H9 (cell line): ENCODE measurements at regions not wholly inside any gene's neighbourhood (a gene's known extent, or its start where the extent isn't known, plus 50 kb on each side); places are given as distances from the start of the nearest gene placed in this dataset.

ENCODE experiments used
- DNase-seq: peaks from one replicate; pipeline ENCODE4 v3.0.0-alpha.2; 2017
- H2AFZ ChIP-seq: one replicate; pipeline ENCODE4 v1.6.1; 2013; ENCODE audit warnings: mild to moderate bottlenecking, low read length, control low read depth, moderate library complexity
- H2AK5ac ChIP-seq: 2 replicates; pipeline ENCODE4 v1.6.1; 2013; ENCODE audit warnings: low read length, control low read depth, mixed read lengths; ENCODE audit not compliant: insufficient read length
- H2BK120ac ChIP-seq: one replicate; pipeline ENCODE4 v1.6.1; 2013; ENCODE audit warnings: low read depth, mild to moderate bottlenecking, low read length, control low read depth, inconsistent platforms; ENCODE audit not compliant: poor library complexity, severe bottlenecking
- H2BK12ac ChIP-seq: 2 replicates; pipeline ENCODE4 v1.6.1; 2013; ENCODE audit warnings: low read length, control low read depth, mixed read lengths, low read depth; ENCODE audit not compliant: insufficient read length
- H2BK15ac ChIP-seq: 2 replicates; pipeline ENCODE4 v1.6.1; 2013; ENCODE audit warnings: low read depth, low read length, control low read depth
- H2BK20ac ChIP-seq: one replicate; pipeline ENCODE4 v1.6.1; 2013; ENCODE audit warnings: low read depth, mild to moderate bottlenecking, low read length, control low read depth, inconsistent platforms; ENCODE audit not compliant: poor library complexity, severe bottlenecking
- H2BK5ac ChIP-seq: 2 replicates; pipeline ENCODE4 v1.6.1; 2013; ENCODE audit warnings: low read length, control low read depth, mixed read lengths; ENCODE audit not compliant: insufficient read length
- H3K14ac ChIP-seq: 2 replicates; pipeline ENCODE4 v1.6.1; 2013; ENCODE audit warnings: low read length, control low read depth; ENCODE audit not compliant: insufficient read depth
- H3K18ac ChIP-seq: 2 replicates; pipeline ENCODE4 v1.6.1; 2013; ENCODE audit warnings: low read depth, mild to moderate bottlenecking, mixed read lengths, low read length, control low read depth; ENCODE audit not compliant: insufficient read length
- H3K23ac ChIP-seq: 2 replicates; pipeline ENCODE4 v1.6.1; 2013; ENCODE audit warnings: low read length, control low read depth, mixed read lengths, low read depth; ENCODE audit not compliant: insufficient read length
- H3K23me2 ChIP-seq: 2 replicates; pipeline ENCODE4 v1.6.1; 2013; ENCODE audit warnings: low read depth, mild to moderate bottlenecking, mixed read lengths, low read length, control low read depth; ENCODE audit not compliant: insufficient read length, poor library complexity, severe bottlenecking
- H3K27ac ChIP-seq: 2 replicates; pipeline ENCODE4 v1.5.1; 2013; ENCODE audit warnings: low read length, control low read depth, mixed read lengths, low read depth; ENCODE audit not compliant: insufficient read length
- H3K27me3 ChIP-seq: 2 replicates; pipeline ENCODE4 v1.6.1; 2013; ENCODE audit warnings: low read length, control low read depth, inconsistent platforms; ENCODE audit not compliant: insufficient read depth
- H3K4ac ChIP-seq: 2 replicates; pipeline ENCODE4 v1.6.1; 2013; ENCODE audit warnings: low read depth, mild to moderate bottlenecking, control low read depth, inconsistent platforms, low read length, moderate library complexity
- H3K4me1 ChIP-seq: 2 replicates; pipeline ENCODE4 v1.6.1; 2013; ENCODE audit warnings: low read length, control low read depth, inconsistent platforms; ENCODE audit not compliant: insufficient read depth
- H3K4me2 ChIP-seq: 2 replicates; pipeline ENCODE4 v1.6.1; 2013; ENCODE audit warnings: low read length, control low read depth, mixed read lengths; ENCODE audit not compliant: insufficient read length, insufficient read depth
- H3K56ac ChIP-seq: 2 replicates; pipeline ENCODE4 v1.6.1; 2013; ENCODE audit warnings: low read depth, mild to moderate bottlenecking, mixed read lengths, low read length, control low read depth; ENCODE audit not compliant: insufficient read length
- H3K79me1 ChIP-seq: 2 replicates; pipeline ENCODE4 v1.6.1; 2013; ENCODE audit warnings: low read depth, mild to moderate bottlenecking, moderate library complexity, low read length, control low read depth, inconsistent platforms; ENCODE audit not compliant: insufficient read depth, poor library complexity, severe bottlenecking
- H3K79me2 ChIP-seq: 2 replicates; pipeline ENCODE4 v1.6.1; 2013; ENCODE audit warnings: low read length, control low read depth, inconsistent platforms; ENCODE audit not compliant: insufficient read depth
- H3K9ac ChIP-seq: 2 replicates; pipeline ENCODE4 v1.6.1; 2013; ENCODE audit warnings: low read length, control low read depth, mixed read lengths; ENCODE audit not compliant: insufficient read length; ENCODE audit errors: extremely low read depth
- H3K9me3 ChIP-seq: one replicate; pipeline ENCODE4 v1.6.1; 2013; ENCODE audit warnings: low read depth, low read length, inconsistent platforms; ENCODE audit not compliant: control insufficient read depth
- H3T11ph ChIP-seq: one replicate; pipeline ENCODE4 v1.6.1; 2013; ENCODE audit warnings: mild to moderate bottlenecking, low read length, control low read depth, inconsistent platforms
- H4K20me1 ChIP-seq: one replicate; pipeline ENCODE4 v1.6.1; 2013; ENCODE audit not compliant: control insufficient read depth, insufficient read length, insufficient read depth
- H4K5ac ChIP-seq: 2 replicates; pipeline ENCODE4 v1.6.1; 2013; ENCODE audit warnings: low read depth, mild to moderate bottlenecking, mixed read lengths, low read length, control low read depth; ENCODE audit not compliant: insufficient read length
- H4K8ac ChIP-seq: replicated peaks from 2 replicates; pipeline ENCODE4 v1.6.1; 2013; ENCODE audit warnings: low read length, control low read depth, mixed read lengths, low read depth; ENCODE audit not compliant: insufficient read length
- H4K91ac ChIP-seq: 2 replicates; pipeline ENCODE4 v1.6.1; 2013; ENCODE audit warnings: low read depth, mild to moderate bottlenecking, moderate library complexity, mixed read lengths, low read length, control low read depth; ENCODE audit not compliant: insufficient read length
- H3K27ac Mint-ChIP-seq, 3 experiments: 2 replicates in 2 of 3; 3 replicates in 1 of 3; pipeline ENCODE4 v1.8.0; 2020 to 2021; ENCODE audit warnings: mixed read lengths in 3 of 3, mild to moderate bottlenecking in 1 of 3, moderate library complexity in 1 of 3
- H3K27me3 Mint-ChIP-seq: 2 replicates; pipeline ENCODE4 v1.8.0; 2021; ENCODE audit warnings: low read depth, mild to moderate bottlenecking, moderate library complexity, mixed read lengths
- H3K36me3 Mint-ChIP-seq, 3 experiments: 2 replicates in 2 of 3; 3 replicates in 1 of 3; pipeline ENCODE4 v1.8.0; 2020 to 2021; ENCODE audit warnings: low read depth in 3 of 3, mixed read lengths in 3 of 3; ENCODE audit not compliant: insufficient read depth in 1 of 3
- H3K4me1 Mint-ChIP-seq, 2 experiments: 2 replicates each; pipeline ENCODE4 v1.8.0; 2020; ENCODE audit warnings: mixed read lengths in 2 of 2
- H3K4me3 Mint-ChIP-seq, 2 experiments: 2 replicates in 1 of 2; 3 replicates in 1 of 2; pipeline ENCODE4 v1.8.0; 2020 to 2021; ENCODE audit warnings: mild to moderate bottlenecking in 2 of 2, mixed read lengths in 2 of 2, moderate library complexity in 1 of 2
- H3K9me3 Mint-ChIP-seq, 2 experiments: 2 replicates in 1 of 2; 3 replicates in 1 of 2; pipeline ENCODE4 v1.8.0; 2020; ENCODE audit warnings: mild to moderate bottlenecking in 2 of 2, mixed read lengths in 2 of 2, moderate library complexity in 1 of 2
- WGBS: extraction: QIAGEN DNeasy Blood & Tissue Kit; methylation state at CpG from one replicate; pipeline ENCODE4 v1.1.7; 2013; ENCODE audit warnings: missing lambda C conversion rate, low lambda C conversion rate, mixed read lengths; ENCODE audit not compliant: insufficient read length; ENCODE audit errors: extremely low coverage; 5-methylcytosine and 5-hydroxymethylcytosine counted together
- TF ChIP-seq, protein P1 (sequence below): fragments of 200-600 bp; sonication (generic); conservative IDR thresholded peaks from 3 replicates; pipeline ENCODE4 v1.8.0; 2021; ENCODE audit warnings: antibody characterized with exemption, mild to moderate bottlenecking

DNA sequence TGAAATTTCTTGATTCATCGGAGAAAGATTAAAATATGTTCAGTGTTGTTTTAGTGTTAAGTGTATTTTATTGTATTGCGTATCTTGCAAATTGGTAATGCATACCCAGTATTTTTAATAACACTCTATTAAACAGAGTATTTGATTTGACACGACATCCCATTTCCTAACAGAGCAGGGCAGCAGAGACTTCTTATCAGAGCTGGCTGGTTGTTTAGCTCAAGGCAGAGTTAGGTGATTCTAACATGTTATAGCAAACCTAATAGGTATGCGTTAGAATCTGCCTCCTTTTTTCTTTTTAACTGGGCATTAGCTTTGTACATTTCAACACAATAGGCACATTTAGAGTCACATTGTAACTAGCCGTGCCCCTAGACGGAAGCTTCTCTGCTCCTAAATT lies 57.1 kb upstream of the CELF2 start:
- Histone ChIP-seq H3K4ac (no peak overlapping the region), H2BK120ac (no peak overlapping the region), H2AFZ (no peak overlapping the region), H4K91ac (no peak overlapping the region), H2BK20ac (no peak overlapping the region), H3K79me1 (no peaks in the 10 kb centered on the region), H3K23me2 (no peaks in the 10 kb centered on the region), H2BK12ac (no peak overlapping the region), H3K27ac (no peak overlapping the region), H3K4me1 (no peaks in the 10 kb centered on the region), H4K8ac (no peak overlapping the region), H3K14ac (no peak overlapping the region), H4K20me1 (no peaks in the 10 kb centered on the region), H3K4me2 (no peak overlapping the region), H3K56ac (no peak overlapping the region), H3K9ac (no peak overlapping the region), H2AK5ac (no peak overlapping the region), H3K23ac (no peak overlapping the region), H2BK5ac (no peak overlapping the region), H3K9me3 (no peaks in the 10 kb centered on the region), H2BK15ac (no peak overlapping the region), H4K5ac (no peak overlapping the region), H3T11ph (no peak overlapping the region), H3K18ac (no peak overlapping the region), H3K27me3 (no peaks in the 10 kb centered on the region), H3K79me2 (no peaks in the 10 kb centered on the region)
- H3K27ac Mint-ChIP-seq = no peak overlapping the region
- no peaks in the 10 kb centered on the region for H3K27me3 Mint-ChIP-seq
- WGBS = no CpG with 5 or more reads among the region's 6 CpGs
- peaks cover 0 to 3% of the 10 kb centered on the region in 2 experiments; a peak in 1 of 4 replicates for H3K4me1 Mint-ChIP-seq
- H3K4me3 Mint-ChIP-seq = no peak overlapping the region
- no peak for DNase-seq
- H3K36me3 Mint-ChIP-seq = no peaks in the 10 kb centered on the region
- H3K9me3 Mint-ChIP-seq = no peaks in the 10 kb centered on the region
- TF ChIP-seq, protein P1, sequence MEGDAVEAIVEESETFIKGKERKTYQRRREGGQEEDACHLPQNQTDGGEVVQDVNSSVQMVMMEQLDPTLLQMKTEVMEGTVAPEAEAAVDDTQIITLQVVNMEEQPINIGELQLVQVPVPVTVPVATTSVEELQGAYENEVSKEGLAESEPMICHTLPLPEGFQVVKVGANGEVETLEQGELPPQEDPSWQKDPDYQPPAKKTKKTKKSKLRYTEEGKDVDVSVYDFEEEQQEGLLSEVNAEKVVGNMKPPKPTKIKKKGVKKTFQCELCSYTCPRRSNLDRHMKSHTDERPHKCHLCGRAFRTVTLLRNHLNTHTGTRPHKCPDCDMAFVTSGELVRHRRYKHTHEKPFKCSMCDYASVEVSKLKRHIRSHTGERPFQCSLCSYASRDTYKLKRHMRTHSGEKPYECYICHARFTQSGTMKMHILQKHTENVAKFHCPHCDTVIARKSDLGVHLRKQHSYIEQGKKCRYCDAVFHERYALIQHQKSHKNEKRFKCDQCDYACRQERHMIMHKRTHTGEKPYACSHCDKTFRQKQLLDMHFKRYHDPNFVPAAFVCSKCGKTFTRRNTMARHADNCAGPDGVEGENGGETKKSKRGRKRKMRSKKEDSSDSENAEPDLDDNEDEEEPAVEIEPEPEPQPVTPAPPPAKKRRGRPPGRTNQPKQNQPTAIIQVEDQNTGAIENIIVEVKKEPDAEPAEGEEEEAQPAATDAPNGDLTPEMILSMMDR = no peak
